ENCODE measurements at regions not wholly inside any gene's neighbourhood (a gene's known extent, or its start where the extent isn't known, plus 50 kb on each side); places are given as distances from the start of the nearest gene placed in this dataset.

GRCh38 chr9:105950894-105951293 is 256.6 kb downstream of the TMEM38B start:
- Histone ChIP-seq H3F3A (ENCODE audit: low read length, unreplicated experiment) (no peaks in the 10 kb centered on the region), H3K79me2 (ENCODE audit: low read length) (no peaks in the 10 kb centered on the region), H3K27ac (ENCODE audit: low read length) (no peak overlapping the region), H3K4me2 (ENCODE audit: low read length) (no peak overlapping the region), H3K4me3 (ENCODE audit: low read length) (no peak overlapping the region), H3K9me2 (replicated peaks; ENCODE audit: low read length) (no peaks in the 10 kb centered on the region), H4K20me1 (ENCODE audit: low read length) (no peaks in the 10 kb centered on the region), H2AFZ (ENCODE audit: low read length) (no peak overlapping the region), H3K27me3 (ENCODE audit: low read length) (no peaks in the 10 kb centered on the region), H3K36me3 (ENCODE audit: low read depth, low read length) (no peaks in the 10 kb centered on the region), H3K9ac (ENCODE audit: low read length) (no peak overlapping the region), H3K4me1 (ENCODE audit: insufficient read depth, low read length) (no peaks in the 10 kb centered on the region), H3K9me3 (ENCODE audit: low read length) (no peaks in the 10 kb centered on the region)
- BruUV-seq (replicated peaks), result no TSS peak
- ATAC-seq (no peak), DNase-seq (no peak)
- ChIA-PET POLR2A (ENCODE audit: unreplicated experiment) (no interaction called here), CTCF (no interaction called here)
- intact Hi-C loops (cut with micrococcal nuclease), result no loop called here
- TF ChIP-seq EZH2phosphoT487 (IDR thresholded peaks at IDR 0.05; ENCODE audit: borderline replicate concordance, low read length) (no peak), CTCF (conservative IDR thresholded peaks at IDR 0.05; ENCODE audit: low read depth, low read length) (no peak), EZH2 (IDR thresholded peaks at IDR 0.05; ENCODE audit: low read length, unreplicated experiment) (no peak)

GRCh38 chr9:105954517-105954916 is 260.2 kb downstream of the TMEM38B start:
- CTCF ChIA-PET, result no interaction called here
- no peak overlapping the region for H3K4me3 ChIP-seq (ENCODE audit: low read length)
- no peaks in the 10 kb centered on the region for H3K9me2 ChIP-seq (replicated peaks; ENCODE audit: low read length)
- H2AFZ ChIP-seq (ENCODE audit: low read length), result no peak overlapping the region
- H3K4me1 ChIP-seq (ENCODE audit: insufficient read depth, low read length), result no peaks in the 10 kb centered on the region
- DNase-seq (no peak), ATAC-seq (no peak)
- H3K9ac ChIP-seq (ENCODE audit: low read length), result no peak overlapping the region
- no peak for TF ChIP-seq EZH2phosphoT487 (IDR thresholded peaks at IDR 0.05; ENCODE audit: borderline replicate concordance, low read length)
- intact Hi-C loops (cut with micrococcal nuclease), result no loop called here
- H3K27me3 ChIP-seq (ENCODE audit: low read length), result no peaks in the 10 kb centered on the region
- no TSS peak for BruUV-seq (replicated peaks)
- no peaks in the 10 kb centered on the region for H4K20me1 ChIP-seq (ENCODE audit: low read length)
- H3K9me3 ChIP-seq (ENCODE audit: low read length), result no peaks in the 10 kb centered on the region
- no peak overlapping the region for H3K4me2 ChIP-seq (ENCODE audit: low read length)
- POLR2A ChIA-PET (ENCODE audit: unreplicated experiment), result no interaction called here
- H3F3A ChIP-seq (ENCODE audit: low read length, unreplicated experiment), result no peaks in the 10 kb centered on the region
- no peaks in the 10 kb centered on the region for H3K79me2 ChIP-seq (ENCODE audit: low read length)
- no peak overlapping the region for H3K27ac ChIP-seq (ENCODE audit: low read length)
- H3K36me3 ChIP-seq (ENCODE audit: low read depth, low read length), result no peaks in the 10 kb centered on the region

GRCh38 chr9:105957830-105958229 is 263.5 kb downstream of the TMEM38B start:
- no peaks in the 10 kb centered on the region for H4K20me1 ChIP-seq (ENCODE audit: low read length)
- ChIA-PET CTCF (interaction anchor here (0.6 kb wide), 1 partner anchor 1102 kb away, joined by 3 read pairs; no protein-coding TSS in a partner anchor), POLR2A (ENCODE audit: unreplicated experiment) (no interaction called here)
- ATAC-seq (no peak), DNase-seq (peak; percentile 23)
- H3K9me2 ChIP-seq (replicated peaks; ENCODE audit: low read length), result no peaks in the 10 kb centered on the region
- no peaks in the 10 kb centered on the region for H3K36me3 ChIP-seq (ENCODE audit: low read depth, low read length)
- no peaks in the 10 kb centered on the region for H3K4me1 ChIP-seq (ENCODE audit: insufficient read depth, low read length)
- no peak overlapping the region for H3K9ac ChIP-seq (ENCODE audit: low read length)
- no peaks in the 10 kb centered on the region for H3K9me3 ChIP-seq (ENCODE audit: low read length)
- no peak overlapping the region for H2AFZ ChIP-seq (ENCODE audit: low read length)
- no peaks in the 10 kb centered on the region for H3K27me3 ChIP-seq (ENCODE audit: low read length)
- H3F3A ChIP-seq (ENCODE audit: low read length, unreplicated experiment), result no peaks in the 10 kb centered on the region
- intact Hi-C loops (cut with micrococcal nuclease), result no loop called here
- TF ChIP-seq EZH2phosphoT487 (IDR thresholded peaks at IDR 0.05; ENCODE audit: borderline replicate concordance, low read length) (no peak), EZH2 (IDR thresholded peaks at IDR 0.05; ENCODE audit: low read length, unreplicated experiment) (no peak), CTCF (conservative IDR thresholded peaks at IDR 0.05; ENCODE audit: low read depth, low read length) (no peak)
- H3K4me2 ChIP-seq (ENCODE audit: low read length), result no peak overlapping the region
- BruUV-seq (replicated peaks), result no TSS peak
- H3K27ac ChIP-seq (ENCODE audit: low read length), result no peak overlapping the region
- H3K79me2 ChIP-seq (ENCODE audit: low read length), result no peaks in the 10 kb centered on the region
- H3K4me3 ChIP-seq (ENCODE audit: low read length), result no peak overlapping the region
